HG03045 (cell line): ENCODE measurements at regions not wholly inside any gene's neighbourhood (a gene's known extent, or its start where the extent isn't known, plus 50 kb on each side); places are given as distances from the start of the nearest gene placed in this dataset.
A peak's percentile ranks its signal among the peaks of the same experiment; 100 is the strongest.
"Not testable (repeated sequence)": the region's sequence is repeated elsewhere in the genome, so short reads cannot be mapped to it uniquely, and the experiment has no call there.

Source experiments
- ATAC-seq: cut with Tn5 transposase; IDR thresholded peaks from one replicate; pipeline ENCODE4 v1.9.1; 2021; ENCODE audit warnings: mild to moderate bottlenecking, moderate library complexity; ENCODE audit not compliant: unreplicated experiment

GRCh38 chr10:62492870-62493180, 118.7 kb downstream of the ZNF365 start:
- no peak for ATAC-seq

- no peak for ATAC-seq
These were observed 122.8 kb downstream of the ZNF365 start for GRCh38 chr10:62496925-62497324.

GRCh38 chr10:62498271-62498670, 124.1 kb downstream of the ZNF365 start:
- ATAC-seq = no peak

- not testable (repeated sequence) for ATAC-seq
These were observed 125.9 kb downstream of the ZNF365 start for GRCh38 chr10:62500116-62500515.

- no peak for ATAC-seq
These were observed 127.4 kb downstream of the ZNF365 start for GRCh38 chr10:62501547-62501946.

GRCh38 chr10:62502995-62503613, 128.9 kb downstream of the ZNF365 start:
- ATAC-seq = no peak

- no peak for ATAC-seq
These were observed 129.7 kb downstream of the ZNF365 start for GRCh38 chr10:62503872-62504271.

- ATAC-seq = no peak
These were observed 132.2 kb downstream of the ZNF365 start for GRCh38 chr10:62506371-62506770.

- ATAC-seq = peak; percentile 12
These were observed 137.1 kb downstream of the ZNF365 start for GRCh38 chr10:62511238-62511637.

- peak; percentile 64 for ATAC-seq
These were observed 137.5 kb downstream of the ZNF365 start for GRCh38 chr10:62511656-62512055.

- no peak for ATAC-seq
These were observed 138.7 kb downstream of the ZNF365 start for GRCh38 chr10:62512732-62513475.

GRCh38 chr10:62514079-62514693, 140.0 kb downstream of the ZNF365 start:
- no peak for ATAC-seq

GRCh38 chr10:62517252-62517651, 143.1 kb downstream of the ZNF365 start:
- no peak for ATAC-seq

- ATAC-seq = peak; percentile 41
These were observed 153.1 kb downstream of the ZNF365 start for GRCh38 chr10:62527019-62527827.

GRCh38 chr10:62528441-62528840, 154.3 kb downstream of the ZNF365 start:
- peak; percentile 93 for ATAC-seq

GRCh38 chr10:62529396-62529795, 155.2 kb downstream of the ZNF365 start:
- ATAC-seq = no peak

- ATAC-seq = no peak
These were observed 159.9 kb downstream of the ZNF365 start for GRCh38 chr10:62534031-62534430.

- no peak for ATAC-seq
These were observed 164.4 kb downstream of the ZNF365 start for GRCh38 chr10:62538606-62539005.

GRCh38 chr10:62540389-62540788, 166.2 kb downstream of the ZNF365 start:
- no peak for ATAC-seq

GRCh38 chr10:62541811-62542210, 167.6 kb downstream of the ZNF365 start:
- no peak for ATAC-seq

- ATAC-seq = no peak
These were observed 169.6 kb downstream of the ZNF365 start for GRCh38 chr10:62543571-62544355.
